Endothelial cell of umbilical vein (primary cell): ENCODE measurements at regions not wholly inside any gene's neighbourhood (a gene's known extent, or its start where the extent isn't known, plus 50 kb on each side); places are given as distances from the start of the nearest gene placed in this dataset.

ENCODE experiments used
- BruUV-seq: library from RNA; stranded (reverse); fragments of 400-500 nt; replicated peaks from 2 replicates; lab custom pipeline; 2021; lab: Mats Ljungman, UMichigan
- CTCF ChIA-PET: fragments of 300-600, 350-600 bp; sonication (Branson Sonifier 250); formaldehyde crosslinking; loops from one replicate; lab custom pipeline; 2021; ENCODE audit warnings: antibody characterized with exemption, inconsistent platforms; lab: Charles Lee
- POLR2A ChIA-PET: fragments of 300-600, 350-600 bp; sonication (Branson Sonifier 250); formaldehyde crosslinking; loops from one replicate; lab custom pipeline; 2021; ENCODE audit warnings: antibody characterized with exemption, inconsistent platforms; lab: Charles Lee
- DNase-seq: peaks from one replicate; pipeline ENCODE4 v3.0.0-alpha.2; 2011; ENCODE audit warnings: low read depth, low spot score
- FAIRE-seq: peaks from 2 replicates; lab custom pipeline; 2011; peaks lifted over from hg19 to GRCh38; lab: Jason Lieb, UNC
- H2AFZ ChIP-seq: 2 replicates; pipeline ENCODE4 v1.6.0; 2012; ENCODE audit warnings: low read depth, low read length, control low read depth, inconsistent platforms
- H3K27ac ChIP-seq: 2 replicates; pipeline ENCODE4 v1.5.1; 2011; ENCODE audit warnings: low read depth, mild to moderate bottlenecking, control low read depth, low read length, moderate library complexity; ENCODE audit not compliant: insufficient read depth
- H3K27me3 ChIP-seq, 2 experiments: 2 replicates each; pipeline versions ENCODE4 v1.6.0 to v1.6.1; 2011; ENCODE audit warnings: low read length in 2 of 2, mixed read lengths in 1 of 2; ENCODE audit not compliant: control insufficient read depth in 2 of 2, insufficient read depth in 2 of 2
- H3K36me3 ChIP-seq, 2 experiments: 2 replicates in 1 of 2; 3 replicates in 1 of 2; pipeline ENCODE4 v1.5.1; 2011; ENCODE audit warnings: low read length in 2 of 2, mild to moderate bottlenecking in 1 of 2, moderate library complexity in 1 of 2; ENCODE audit not compliant: control insufficient read depth in 2 of 2, insufficient read depth in 2 of 2; ENCODE audit errors: extremely low read depth in 1 of 2
- H3K4me1 ChIP-seq: 3 replicates; pipeline ENCODE4 v1.5.1; 2011; ENCODE audit warnings: mild to moderate bottlenecking, low read length; ENCODE audit not compliant: control insufficient read depth, insufficient read depth; ENCODE audit errors: extremely low read depth
- H3K4me2 ChIP-seq: 2 replicates; pipeline ENCODE4 v1.6.1; 2011; ENCODE audit warnings: low read length, control low read depth, mixed read lengths; ENCODE audit not compliant: insufficient read depth
- H3K4me3 ChIP-seq, 3 experiments: fragments of 200-600 bp in 1 of 3; sonication (generic), shearing (Covaris generic) in 1 of 3; replicated peaks in 1 of 3; 2 replicates each; pipeline ENCODE4 v1.5.1; 2011 to 2016; ENCODE audit warnings: control low read depth in 3 of 3, low read length in 3 of 3, mild to moderate bottlenecking in 2 of 3, inconsistent platforms in 1 of 3, low read depth in 1 of 3, moderate library complexity in 1 of 3; ENCODE audit not compliant: insufficient read depth in 1 of 3
- H3K79me2 ChIP-seq: 2 replicates; pipeline ENCODE4 v1.6.0; 2012; ENCODE audit warnings: low read length, inconsistent platforms; ENCODE audit not compliant: control insufficient read depth, insufficient read depth
- H3K9ac ChIP-seq: replicated peaks from 2 replicates; pipeline ENCODE3; 2011; ENCODE audit warnings: low read length, control low read depth; ENCODE audit not compliant: insufficient read depth; ENCODE audit errors: extremely low read depth
- H3K9me1 ChIP-seq: replicated peaks from 3 replicates; pipeline ENCODE4 v1.6.0; 2011; ENCODE audit warnings: mild to moderate bottlenecking, low read length; ENCODE audit not compliant: control insufficient read depth, insufficient read depth; ENCODE audit errors: extremely low read depth
- H3K9me3 ChIP-seq: replicated peaks from 2 replicates; pipeline ENCODE4 v1.5.1; 2012; ENCODE audit warnings: low read length, inconsistent platforms; ENCODE audit not compliant: control insufficient read depth, insufficient read depth
- H4K20me1 ChIP-seq: replicated peaks from 2 replicates; pipeline ENCODE3; 2011; ENCODE audit warnings: mild to moderate bottlenecking, low read length; ENCODE audit not compliant: control insufficient read depth, insufficient read depth; ENCODE audit errors: extremely low read depth
- CTCF ChIP-seq, 2 donors: IDR thresholded peaks; 1 replicate in 1 of 2; 2 replicates in 1 of 2; pipeline ENCODE4 v1.5.1; 2011; ENCODE audit warnings: low read length in 2 of 2, mild to moderate bottlenecking in 2 of 2, moderate library complexity in 2 of 2, control low read depth in 1 of 2, inconsistent platforms in 1 of 2, low read depth in 1 of 2; ENCODE audit not compliant: insufficient read depth in 1 of 2; ENCODE audit errors: extremely low read depth in 1 of 2
- EZH2 ChIP-seq: IDR thresholded peaks from 2 replicates; pipeline ENCODE4 v1.6.1; 2012; ENCODE audit warnings: borderline replicate concordance, low read depth, mild to moderate bottlenecking, moderate library complexity, low read length, inconsistent platforms; ENCODE audit not compliant: severe bottlenecking
- FOS ChIP-seq: IDR thresholded peaks from 2 replicates; pipeline ENCODE4 v1.6.1; 2011; ENCODE audit warnings: mild to moderate bottlenecking, low read length, moderate library complexity, borderline replicate concordance; ENCODE audit not compliant: insufficient read depth
- GATA2 ChIP-seq: IDR thresholded peaks from 2 replicates; pipeline ENCODE4 v1.7.0; 2011; ENCODE audit warnings: low read depth, mild to moderate bottlenecking, moderate library complexity, mixed read lengths, low read length; ENCODE audit not compliant: insufficient read length, insufficient read depth
- JUN ChIP-seq: IDR thresholded peaks from 2 replicates; pipeline ENCODE4 v1.6.1; 2011; ENCODE audit warnings: borderline replicate concordance, low read depth; ENCODE audit not compliant: insufficient read length, insufficient read depth
- MAX ChIP-seq: IDR thresholded peaks from 2 replicates; pipeline ENCODE4 v1.6.1; 2011; ENCODE audit not compliant: insufficient read depth, insufficient read length
- MYC ChIP-seq: IDR thresholded peaks from one replicate; pipeline ENCODE4 v1.6.1; 2011; ENCODE audit warnings: mild to moderate bottlenecking, low read depth, low read length
- POLR2A ChIP-seq: IDR thresholded peaks from 2 replicates; pipeline ENCODE4 v1.6.1; 2012; ENCODE audit warnings: low read depth, mild to moderate bottlenecking, control low read depth, low read length
- POLR2AphosphoS5 ChIP-seq: IDR thresholded peaks from 2 replicates; pipeline ENCODE4 v1.6.1; 2012; ENCODE audit warnings: low read depth, mild to moderate bottlenecking, control low read depth, low read length, moderate library complexity; ENCODE audit not compliant: insufficient read depth
- dilution Hi-C: fragments of 300-500 bp; cut with MboI; formaldehyde crosslinking; loops from one replicate; pipeline ENCODE4 v1.15.0; 2019; ENCODE audit warnings: low sequenced_read_pairs; ENCODE audit not compliant: extremely low pct_ligation_motif_present
- intact Hi-C: fragments of 100-400 bp; cut with micrococcal nuclease; formaldehyde crosslinking; loops from one replicate; pipeline ENCODE4 v1.10.0; 2022

GRCh38 chr21:41074396-41075184 lies 93.4 kb upstream of the BACE2 start:
- BruUV-seq: no TSS peak
- Histone ChIP-seq H3K36me3 (no peaks in the 10 kb centered on the region), H3K9ac (no peak overlapping the region), H3K4me3 (no peak overlapping the region), H3K9me3 (peaks cover 5% of the 10 kb centered on the region), H4K20me1 (no peaks in the 10 kb centered on the region), H3K27ac (no peak overlapping the region), H3K27me3 (no peaks in the 10 kb centered on the region), H3K4me2 (no peak overlapping the region), H3K9me1 (no peaks in the 10 kb centered on the region), H2AFZ (no peak overlapping the region), H3K79me2 (no peaks in the 10 kb centered on the region), H3K4me1 (no peaks in the 10 kb centered on the region)
- ChIA-PET CTCF (no interaction called here), POLR2A (no interaction called here)
- DNase-seq: no peak
- no peak for FAIRE-seq
- dilution Hi-C loops (no loop called here), intact Hi-C loops (no loop called here)
- no peak for TF ChIP-seq CTCF (IDR thresholded peaks at IDR 0.05; ENCODE audit: extremely low read depth in 1 of 2, insufficient read depth in 1 of 2, low read depth in 1 of 2, low read length in 2 of 2)
- no peak for TF ChIP-seq JUN
- no peak for TF ChIP-seq POLR2A
- TF ChIP-seq MAX: no peak

- Histone ChIP-seq H3K4me1 (no peaks in the 10 kb centered on the region), H3K4me2 (no peak overlapping the region), H3K27ac (no peak overlapping the region), H3K4me3 (no peak overlapping the region), H3K9me1 (no peaks in the 10 kb centered on the region), H3K9me3 (peaks cover 5% of the 10 kb centered on the region), H3K79me2 (no peaks in the 10 kb centered on the region), H3K27me3 (no peaks in the 10 kb centered on the region), H3K36me3 (no peaks in the 10 kb centered on the region), H4K20me1 (no peaks in the 10 kb centered on the region), H3K9ac (no peak overlapping the region), H2AFZ (no peak overlapping the region)
- intact Hi-C loops: no loop called here
- no TSS peak for BruUV-seq
- DNase-seq: no peak
- FAIRE-seq: no peak
- TF ChIP-seq EZH2 (no peak), POLR2A (no peak), JUN (no peak), CTCF (IDR thresholded peaks at IDR 0.05; ENCODE audit: extremely low read depth in 1 of 2, insufficient read depth in 1 of 2, low read depth in 1 of 2, low read length in 2 of 2) (no peak), MAX (no peak), MYC (no peak), GATA2 (no peak), FOS (no peak), POLR2AphosphoS5 (no peak)
- POLR2A ChIA-PET: no interaction called here
- dilution Hi-C loops: no loop called here
- CTCF ChIA-PET: no interaction called here
These were observed 92.3 kb upstream of the BACE2 start for GRCh38 chr21:41075656-41076055.
